ENCODE measurements at regions not wholly inside any gene's neighbourhood (a gene's known extent, or its start where the extent isn't known, plus 50 kb on each side); places are given as distances from the start of the nearest gene placed in this dataset.

- peak; percentile 61 to 63 for DNase-seq
Measured at GRCh38 chr10:63866075-63866746, 345.0 kb downstream of the REEP3 start.

DNA sequence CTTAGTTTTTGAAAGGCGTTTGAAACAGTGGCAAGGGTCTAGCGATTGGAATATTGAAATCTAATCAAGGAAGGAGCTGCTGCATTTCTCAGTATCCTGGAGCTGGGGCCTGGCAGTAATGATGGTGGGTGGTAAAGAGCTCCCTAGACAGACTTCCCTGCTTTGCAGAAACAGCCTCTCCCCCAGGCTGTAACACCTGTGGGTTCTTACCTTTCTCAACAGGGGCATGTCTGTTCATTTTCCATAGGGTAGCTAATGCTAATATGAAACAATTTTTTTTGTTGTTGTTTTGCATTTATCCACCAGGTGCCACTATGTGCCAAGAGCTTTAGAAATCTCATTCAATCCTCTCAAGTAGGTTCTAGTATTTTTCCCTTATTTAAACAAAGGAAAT, 345.5 kb downstream of the REEP3 start:
- DNase-seq, result no peak

GRCh38 chr10:63878428-63878827, 357.2 kb downstream of the REEP3 start:
- no peak for DNase-seq

DNA sequence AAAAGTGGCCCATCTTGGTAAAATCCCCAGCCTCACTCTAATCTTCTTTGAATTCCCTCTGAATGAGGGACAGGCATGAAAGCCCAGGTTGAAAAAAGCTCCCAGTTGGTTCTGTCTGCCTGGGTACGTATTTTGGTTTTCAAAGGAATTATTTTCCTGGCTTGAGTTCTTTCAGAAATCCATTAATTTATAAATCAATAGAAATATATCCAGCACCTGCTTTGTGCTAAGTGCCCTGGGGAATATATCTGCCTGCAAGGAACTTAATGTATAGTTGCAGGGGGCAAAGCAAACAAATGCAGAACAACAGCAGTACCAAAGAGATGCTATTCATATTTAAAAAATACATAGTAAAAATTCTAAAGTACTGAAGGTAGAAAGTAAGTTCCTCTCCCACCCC, 362.7 kb downstream of the REEP3 start:
- DNase-seq, result no peak

DNA sequence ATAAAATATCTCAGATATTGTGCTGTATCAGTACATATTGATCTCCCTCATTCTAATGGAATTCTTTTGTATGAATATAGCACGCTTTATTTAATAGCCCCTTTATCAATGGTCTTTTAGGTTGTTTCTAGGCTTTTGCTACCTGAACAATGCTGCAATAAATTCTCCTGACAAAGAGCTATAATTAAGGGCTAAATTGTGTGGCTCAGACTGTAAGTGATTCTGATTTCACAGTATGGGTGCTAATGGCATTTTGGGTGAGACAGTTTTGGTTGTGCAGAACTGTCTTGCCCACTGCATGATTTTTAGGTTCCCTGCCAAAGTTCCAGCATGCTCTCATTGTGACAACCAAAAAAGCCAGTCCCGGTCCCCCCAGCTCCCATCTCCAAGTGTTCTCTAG, 363.2 kb downstream of the REEP3 start:
- DNase-seq, result no peak

GRCh38 chr10:63885156-63885555, 364.0 kb downstream of the REEP3 start:
- no peak for DNase-seq

DNA sequence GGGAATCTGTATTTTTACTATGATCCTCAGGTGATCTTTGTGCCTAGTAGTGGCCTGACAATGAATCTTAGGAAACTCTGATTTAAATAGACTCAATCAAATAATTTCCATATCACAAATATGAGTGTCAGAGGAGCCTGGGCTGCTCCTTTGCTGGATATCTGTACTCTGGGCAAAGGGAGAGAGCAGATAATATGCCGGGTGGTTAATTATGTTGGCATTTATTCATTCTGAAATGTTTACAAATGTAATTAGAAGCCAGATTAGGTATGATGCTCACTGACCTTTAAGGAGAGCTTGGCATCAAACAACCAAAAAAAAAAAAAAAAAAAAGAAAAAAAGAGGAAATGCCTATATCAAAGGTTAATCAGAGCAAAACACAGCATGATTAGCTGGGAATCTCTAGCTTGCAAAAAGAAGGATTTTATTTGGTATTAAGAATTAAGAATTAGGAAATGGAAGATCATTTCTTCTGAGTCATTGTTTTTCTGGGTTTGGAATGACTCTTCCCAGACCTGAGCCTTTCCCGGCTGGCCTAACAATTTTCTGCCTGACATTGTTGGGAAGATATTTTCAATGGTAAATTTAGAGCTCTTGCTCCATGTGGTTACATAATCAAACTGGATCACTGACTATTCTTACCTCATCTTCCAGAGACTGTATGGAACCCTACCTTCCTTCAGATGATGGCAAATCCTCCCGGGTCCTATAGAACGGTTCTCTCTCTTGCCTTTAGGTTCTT, 365.3 kb downstream of the REEP3 start:
- no peak for DNase-seq

DNA sequence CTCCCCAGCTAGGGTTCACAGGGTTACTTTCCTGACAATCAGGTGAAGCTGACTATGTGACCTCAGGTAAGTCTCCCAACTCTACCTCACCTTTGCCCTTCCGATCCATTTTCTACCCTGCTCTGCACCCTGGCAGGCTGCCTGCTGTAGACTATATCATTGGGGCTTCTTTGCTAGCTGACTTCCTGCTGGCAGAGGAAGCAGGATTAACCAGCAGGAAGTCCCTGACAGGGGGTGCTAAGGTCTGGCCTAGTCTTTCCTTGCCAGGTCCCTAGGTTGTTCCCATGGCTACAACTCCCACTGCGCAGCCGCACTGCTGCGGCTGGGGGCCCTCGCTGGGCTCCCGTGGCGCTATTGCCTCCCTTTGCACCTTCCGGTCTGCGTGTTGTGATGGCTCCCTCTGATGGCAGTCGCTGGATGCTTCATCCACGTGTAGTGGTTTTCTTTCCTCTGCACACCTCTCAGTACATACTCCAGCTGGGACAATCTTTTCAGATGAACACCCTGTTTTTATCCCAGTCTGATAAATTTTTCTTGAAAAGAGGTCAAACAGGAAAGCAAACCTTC, 365.9 kb downstream of the REEP3 start:
- no peak for DNase-seq

DNA sequence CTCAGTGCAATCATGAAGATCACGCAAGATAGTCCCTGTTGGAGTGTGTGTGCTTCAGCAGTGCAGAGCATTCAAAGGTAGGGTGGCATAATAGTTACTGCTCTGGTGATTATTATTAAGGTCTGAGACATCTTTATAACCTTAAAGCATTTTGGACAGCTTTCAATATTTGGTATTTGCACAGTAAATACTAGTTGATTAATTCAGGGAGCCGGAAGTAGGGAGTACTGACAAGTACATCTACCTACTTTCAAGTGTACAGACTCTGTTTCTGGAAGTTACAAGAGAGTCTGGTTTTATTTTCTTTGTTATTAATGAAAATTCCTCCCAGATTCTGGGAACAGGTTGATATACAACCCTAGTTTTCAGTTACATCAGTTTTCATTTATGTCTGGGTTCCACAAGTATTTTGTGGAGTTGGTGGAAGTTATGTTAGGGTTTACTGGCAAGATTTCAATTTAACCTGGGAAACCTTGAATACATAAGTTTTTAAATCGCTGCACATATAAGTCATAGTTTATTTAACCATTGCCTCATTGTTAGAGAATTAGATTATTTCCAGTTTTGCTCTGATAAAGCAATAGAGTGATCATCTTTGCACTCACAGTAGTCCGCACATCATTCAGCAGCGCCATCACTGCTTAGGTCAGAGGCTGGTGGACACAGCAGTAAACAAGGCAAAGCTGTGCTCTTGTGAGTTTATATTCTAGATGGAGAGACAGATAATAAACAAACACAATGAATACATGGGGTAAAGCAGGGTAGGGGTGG, 366.6 kb downstream of the REEP3 start:
- no peak for DNase-seq

DNA sequence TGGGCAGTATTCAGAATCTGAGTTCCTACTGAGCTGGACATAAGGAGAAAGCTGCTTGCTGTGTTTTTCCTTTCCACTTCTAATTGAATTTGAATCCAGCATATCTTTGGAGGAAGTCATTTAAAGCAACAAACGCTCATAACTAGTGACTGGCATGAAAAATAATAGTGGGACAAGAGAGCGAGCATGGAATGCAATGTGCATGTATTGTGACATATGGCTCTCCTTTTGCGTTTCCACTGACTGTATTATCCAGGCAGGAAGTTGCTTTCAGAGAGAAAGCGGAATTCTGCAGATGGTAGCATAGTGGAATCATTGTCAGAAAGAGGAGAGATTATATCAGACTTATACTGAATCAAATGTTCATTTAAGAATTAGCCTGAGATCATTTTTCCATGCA, 368.6 kb downstream of the REEP3 start:
- no peak for DNase-seq

DNA sequence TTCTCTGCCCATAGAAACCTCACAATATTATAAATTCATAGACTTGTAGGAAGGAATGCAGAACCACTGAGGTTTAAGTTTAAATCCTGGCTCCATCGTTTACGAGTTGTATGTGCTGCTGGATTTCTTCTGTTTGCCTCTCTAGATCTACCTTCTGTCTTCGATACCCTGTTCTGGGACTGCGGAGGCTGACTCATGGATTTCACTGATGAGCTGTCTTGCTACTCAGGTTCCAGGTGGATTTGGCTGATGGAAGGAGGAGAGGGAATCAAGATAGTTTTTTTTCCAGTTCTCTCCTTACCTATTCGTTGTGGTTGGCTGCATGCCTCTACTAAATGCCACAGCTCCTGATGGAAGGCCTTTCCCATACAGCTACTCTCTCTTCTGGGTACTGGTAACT, 375.8 kb downstream of the REEP3 start:
- DNase-seq, result no peak

DNA sequence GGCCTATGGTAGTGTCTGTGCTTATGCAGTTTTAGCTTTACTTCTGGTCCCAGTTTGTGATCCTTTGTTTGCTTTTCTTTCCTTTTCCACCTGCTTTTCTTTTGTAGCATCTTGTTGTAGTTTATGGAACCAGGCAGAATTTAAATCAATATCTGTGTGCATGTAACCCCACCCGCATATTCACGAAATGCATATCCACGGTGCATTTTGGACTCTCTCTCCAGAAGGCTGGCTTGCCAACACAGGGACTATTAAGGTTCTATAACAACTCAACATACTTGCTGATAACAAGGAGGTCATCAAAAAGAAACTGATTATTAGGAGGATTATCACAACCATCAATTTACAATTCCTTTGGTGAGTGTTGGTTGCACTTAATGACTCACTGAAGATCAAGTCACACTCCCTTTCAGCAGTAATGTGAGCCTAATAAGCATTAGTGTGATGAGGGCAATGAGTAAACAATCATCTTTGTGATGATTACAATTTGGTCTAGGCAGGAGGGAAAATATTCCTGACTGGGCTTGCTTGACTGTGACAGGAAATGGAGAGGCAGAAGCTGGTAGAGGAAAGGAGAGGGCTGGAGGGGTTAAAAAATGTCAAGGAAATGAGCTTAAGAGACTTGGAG, 378.6 kb downstream of the REEP3 start:
- no peak for DNase-seq

GRCh38 chr10:63901228-63901627, 380.0 kb downstream of the REEP3 start:
- no peak for DNase-seq

GRCh38 chr10:63901881-63902280, 380.7 kb downstream of the REEP3 start:
- no peak for DNase-seq

DNA sequence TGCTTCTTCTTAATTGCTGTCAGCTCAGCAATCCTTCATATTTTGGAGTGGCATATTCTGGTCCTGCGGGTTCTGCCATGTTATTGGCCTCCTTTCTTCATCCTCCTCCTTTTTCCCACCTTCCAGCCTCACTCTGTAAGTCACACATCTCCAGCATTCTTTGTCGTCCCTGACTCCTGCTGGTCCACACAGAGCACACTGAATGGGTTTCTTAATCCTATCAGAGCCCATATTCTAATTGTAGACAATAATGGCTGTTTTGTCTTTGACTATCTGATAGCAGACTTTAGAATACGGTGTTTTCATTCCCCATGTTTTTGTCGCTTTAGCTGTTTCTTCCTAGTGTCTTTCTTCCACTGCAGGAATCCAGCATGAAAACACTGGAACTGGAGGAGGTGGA, 389.6 kb downstream of the REEP3 start:
- DNase-seq, result no peak

- no peak for DNase-seq
Measured at GRCh38 chr10:63915240-63915639, 394.0 kb downstream of the REEP3 start.

DNA sequence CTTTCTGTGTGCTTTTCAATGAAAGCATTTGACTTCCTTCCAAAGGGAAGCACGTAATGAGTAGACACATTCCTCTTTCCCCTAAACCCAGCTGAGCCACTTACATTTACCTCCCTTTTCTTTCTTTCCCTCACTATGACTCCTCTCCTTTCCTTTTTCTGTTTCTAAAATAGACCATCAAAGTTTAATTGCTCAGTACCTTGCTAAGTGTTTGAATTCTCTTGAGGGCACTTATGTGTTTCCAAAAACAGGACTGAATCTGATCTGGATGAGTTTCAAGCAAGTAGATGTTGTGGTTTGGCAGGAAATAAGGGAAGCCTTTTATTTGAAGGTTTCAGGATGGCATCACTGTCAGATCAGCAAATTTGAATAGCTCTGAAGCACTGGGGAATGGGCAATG, 396.2 kb downstream of the REEP3 start:
- no peak for DNase-seq

DNA sequence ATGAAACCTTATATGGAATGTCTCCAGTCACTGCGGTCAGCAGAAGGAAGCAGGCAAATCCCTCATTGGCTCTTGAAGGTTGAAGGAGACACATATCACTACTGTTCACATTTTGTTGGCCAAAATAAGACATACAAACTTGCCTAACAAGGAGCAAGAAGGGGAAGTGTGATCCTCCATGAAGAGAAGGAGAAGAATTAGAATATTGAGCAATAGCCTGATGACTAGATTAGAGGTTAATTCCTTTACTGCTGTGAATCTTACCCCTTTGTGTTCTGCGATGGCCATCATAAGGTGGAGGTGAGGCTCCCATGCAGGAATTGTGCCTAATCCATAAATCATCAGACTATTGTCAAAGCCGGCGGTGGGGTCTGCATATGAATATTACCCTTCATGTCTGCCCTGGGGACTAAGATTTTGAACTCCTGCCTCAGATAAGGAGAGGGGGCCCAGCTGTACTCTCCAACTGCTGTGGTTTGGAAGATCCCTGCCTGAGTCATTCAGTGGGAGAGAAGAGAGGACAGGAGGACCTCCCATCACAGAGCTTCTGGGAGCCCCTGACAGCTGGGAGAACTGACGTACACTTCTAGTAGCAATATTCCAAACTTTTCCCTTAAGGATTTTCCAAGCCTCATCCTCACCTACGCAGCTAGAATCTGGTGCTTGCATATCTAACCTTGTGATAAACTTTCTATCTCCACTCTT, 398.5 kb downstream of the REEP3 start:
- DNase-seq, result no peak

- no peak for DNase-seq
Measured at GRCh38 chr10:63920926-63921325, 399.7 kb downstream of the REEP3 start.

DNA sequence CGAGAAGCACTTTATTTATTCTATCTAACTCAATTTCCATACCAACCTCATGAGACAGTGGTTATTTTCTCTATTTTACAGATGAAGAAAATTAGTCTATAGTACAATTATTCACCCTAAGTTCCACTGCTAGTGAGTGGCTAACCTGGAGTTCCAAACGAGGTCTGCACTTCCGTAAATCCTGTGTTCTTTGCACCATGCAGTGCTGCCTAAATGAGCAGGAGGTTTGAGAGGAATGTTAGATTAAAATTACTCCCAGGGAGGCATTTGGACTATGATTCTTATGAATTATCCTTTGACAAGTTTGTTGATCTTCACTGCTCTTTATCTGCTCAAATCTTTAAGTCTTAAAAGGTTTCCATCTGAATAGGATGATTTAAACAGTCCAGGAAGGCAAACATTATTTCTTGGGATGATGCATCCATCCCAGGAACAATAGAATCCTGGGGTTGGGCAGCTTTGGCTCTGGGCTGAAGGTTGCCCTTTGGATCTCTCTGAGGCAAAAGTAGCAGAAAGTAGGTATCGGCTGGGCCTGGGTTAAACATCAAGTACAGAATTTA, 400.8 kb downstream of the REEP3 start:
- DNase-seq, result no peak

DNA sequence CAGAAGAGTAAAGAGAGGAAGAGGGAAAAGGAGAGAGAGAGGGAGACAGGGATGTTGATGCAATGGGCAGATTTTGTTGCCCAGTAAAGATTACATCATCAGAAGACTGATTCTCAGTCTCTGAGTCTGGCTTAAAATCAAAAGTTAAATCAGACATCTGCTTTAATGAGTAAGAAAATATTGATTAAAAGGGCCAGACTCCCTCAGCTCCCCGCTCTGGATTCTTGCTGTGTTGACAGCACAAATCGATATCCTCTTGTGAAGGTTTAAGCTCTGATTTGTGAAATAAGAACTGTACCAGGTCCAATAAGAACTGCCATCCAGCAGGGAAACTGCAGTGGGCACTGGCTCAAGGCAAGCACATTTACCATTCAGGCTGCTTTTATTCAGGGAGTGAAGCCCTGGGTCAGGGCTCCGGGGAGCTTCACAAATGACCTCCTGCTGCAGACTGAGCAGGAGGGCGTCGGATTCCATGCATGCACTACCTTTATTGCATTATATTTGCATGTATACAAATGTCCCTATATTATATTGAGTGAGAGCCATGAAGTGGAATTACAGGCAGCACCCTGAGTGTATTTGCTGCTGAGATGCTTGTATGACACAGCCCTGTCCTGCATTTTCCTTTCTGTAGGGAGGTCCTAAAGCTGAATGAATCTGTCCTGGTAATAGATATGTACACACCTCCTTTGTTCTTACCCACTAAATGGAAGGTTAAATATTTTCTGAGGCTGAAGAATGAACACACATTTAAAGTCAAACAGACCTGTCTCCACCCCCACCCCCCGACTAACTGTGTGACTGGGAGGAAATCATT, 401.5 kb downstream of the REEP3 start:
- no peak for DNase-seq
